ENCODE measurements at regions not wholly inside any gene's neighbourhood (a gene's known extent, or its start where the extent isn't known, plus 50 kb on each side); places are given as distances from the start of the nearest gene placed in this dataset.

GRCh38 chr2:226336283-226336682, 463.3 kb downstream of the IRS1 start:
- POLR2A ChIA-PET = no interaction called here
- in situ Hi-C loops (cut with HindIII; ENCODE audit: low pct_unique_long_range_greater_than_20kb, low sequenced_read_pairs) (no loop called here), intact Hi-C loops (cut with micrococcal nuclease; ENCODE audit: unreplicated experiment) (no loop called here)
- BruUV-seq (replicated peaks) = no TSS peak
- no peaks in the 10 kb centered on the region for H3K27me3 ChIP-seq (ENCODE audit: control insufficient read depth, insufficient read depth, low read length)
- ATAC-seq (no peak), DNase-seq (ENCODE audit: low read depth, low spot score) (no peak)
- H3K4me1 ChIP-seq (ENCODE audit: control insufficient read depth, insufficient read depth, low read length) = no peaks in the 10 kb centered on the region
- CTCF ChIA-PET = no interaction called here
- TF ChIP-seq TCF7L2 (IDR thresholded peaks at IDR 0.05; ENCODE audit: low read depth, low read length) (no peak), POLR2AphosphoS5 (IDR thresholded peaks at IDR 0.05; ENCODE audit: low read depth, low read length) (no peak), SIN3A (IDR thresholded peaks at IDR 0.05; ENCODE audit: borderline replicate concordance, insufficient read depth, low read depth, low read length) (no peak), REST (IDR thresholded peaks at IDR 0.05; ENCODE audit: insufficient read depth in 1 of 2, low read depth in 2 of 2, low read length in 1 of 2) (no peak)
- TF ChIP-seq, protein P1, sequence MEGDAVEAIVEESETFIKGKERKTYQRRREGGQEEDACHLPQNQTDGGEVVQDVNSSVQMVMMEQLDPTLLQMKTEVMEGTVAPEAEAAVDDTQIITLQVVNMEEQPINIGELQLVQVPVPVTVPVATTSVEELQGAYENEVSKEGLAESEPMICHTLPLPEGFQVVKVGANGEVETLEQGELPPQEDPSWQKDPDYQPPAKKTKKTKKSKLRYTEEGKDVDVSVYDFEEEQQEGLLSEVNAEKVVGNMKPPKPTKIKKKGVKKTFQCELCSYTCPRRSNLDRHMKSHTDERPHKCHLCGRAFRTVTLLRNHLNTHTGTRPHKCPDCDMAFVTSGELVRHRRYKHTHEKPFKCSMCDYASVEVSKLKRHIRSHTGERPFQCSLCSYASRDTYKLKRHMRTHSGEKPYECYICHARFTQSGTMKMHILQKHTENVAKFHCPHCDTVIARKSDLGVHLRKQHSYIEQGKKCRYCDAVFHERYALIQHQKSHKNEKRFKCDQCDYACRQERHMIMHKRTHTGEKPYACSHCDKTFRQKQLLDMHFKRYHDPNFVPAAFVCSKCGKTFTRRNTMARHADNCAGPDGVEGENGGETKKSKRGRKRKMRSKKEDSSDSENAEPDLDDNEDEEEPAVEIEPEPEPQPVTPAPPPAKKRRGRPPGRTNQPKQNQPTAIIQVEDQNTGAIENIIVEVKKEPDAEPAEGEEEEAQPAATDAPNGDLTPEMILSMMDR (IDR thresholded peaks at IDR 0.05) = no peak
- H3K36me3 ChIP-seq (ENCODE audit: control insufficient read depth, insufficient read depth, low read length) = no peaks in the 10 kb centered on the region
- H3K4me3 ChIP-seq (ENCODE audit: low read depth in 2 of 2, low read length in 2 of 2) = no peak overlapping the region
- no peak overlapping the region for H3K27ac ChIP-seq (ENCODE audit: low read length)
- no peaks in the 10 kb centered on the region for H3K9me3 ChIP-seq (ENCODE audit: control insufficient read depth, insufficient read depth, low read depth, low read length)

- no peak overlapping the region for H3K27ac ChIP-seq (ENCODE audit: low read length)
- no peak for DNase-seq (ENCODE audit: low read depth, low spot score)
- POLR2A ChIA-PET = no interaction called here
Observed at GRCh38 chr2:226334981-226335720, 464.5 kb downstream of the IRS1 start.

More at GRCh38 chr2:226334981-226335720, 464.5 kb downstream of the IRS1 start:
- no peaks in the 10 kb centered on the region for H3K9me3 ChIP-seq (ENCODE audit: control insufficient read depth, insufficient read depth, low read depth, low read length)
- in situ Hi-C loops (cut with HindIII; ENCODE audit: low pct_unique_long_range_greater_than_20kb, low sequenced_read_pairs) = no loop called here
- intact Hi-C loops (cut with micrococcal nuclease; ENCODE audit: unreplicated experiment) = no loop called here
- H3K27me3 ChIP-seq (ENCODE audit: control insufficient read depth, insufficient read depth, low read length) = no peaks in the 10 kb centered on the region
- BruUV-seq (replicated peaks) = no TSS peak
- TF ChIP-seq REST (IDR thresholded peaks at IDR 0.05; ENCODE audit: insufficient read depth in 1 of 2, low read depth in 2 of 2, low read length in 1 of 2) (no peak), TCF7L2 (IDR thresholded peaks at IDR 0.05; ENCODE audit: low read depth, low read length) (no peak), SIN3A (IDR thresholded peaks at IDR 0.05; ENCODE audit: borderline replicate concordance, insufficient read depth, low read depth, low read length) (no peak), POLR2AphosphoS5 (IDR thresholded peaks at IDR 0.05; ENCODE audit: low read depth, low read length) (no peak)
- TF ChIP-seq, protein P1 (IDR thresholded peaks at IDR 0.05) = no peak
- CTCF ChIA-PET = no interaction called here
- no peaks in the 10 kb centered on the region for H3K4me1 ChIP-seq (ENCODE audit: control insufficient read depth, insufficient read depth, low read length)
- no peaks in the 10 kb centered on the region for H3K36me3 ChIP-seq (ENCODE audit: control insufficient read depth, insufficient read depth, low read length)
- ATAC-seq = no peak
- no peak overlapping the region for H3K4me3 ChIP-seq (ENCODE audit: low read depth in 2 of 2, low read length in 2 of 2)

All from Panc1 (cell line).